ENCODE measurements at regions not wholly inside any gene's neighbourhood (a gene's known extent, or its start where the extent isn't known, plus 50 kb on each side); places are given as distances from the start of the nearest gene placed in this dataset.

- Histone ChIP-seq H3K4me1 (ENCODE audit: control insufficient read depth in 2 of 3, insufficient read depth in 2 of 3, low read depth in 1 of 3, low read length in 3 of 3) (peaks cover 0 to 3% (median 0%) of the 10 kb centered on the region in 3 donors), H3K9ac (ENCODE audit: low read length in 3 of 3) (no peak overlapping the region), H3K36me3 (ENCODE audit: control insufficient read depth in 2 of 3, insufficient read depth in 3 of 3, low read length in 3 of 3) (no peaks in the 10 kb centered on the region), H3K27ac (ENCODE audit: low read depth in 2 of 2, low read length in 2 of 2) (no peak overlapping the region), H3K4me3 (ENCODE audit: low read length in 3 of 3) (no peak overlapping the region), H3K9me3 (ENCODE audit: control insufficient read depth in 2 of 3, insufficient read depth in 1 of 3, low read length in 3 of 3) (no peaks in the 10 kb centered on the region), H3K27me3 (ENCODE audit: control insufficient read depth, insufficient read depth, low read length) (no peaks in the 10 kb centered on the region)
- intact Hi-C loops (cut with DNase I), result no loop called here
- DNase-seq (peak in 1 of 5 donors; percentile 39), FAIRE-seq (no peak)
- no peak for TF ChIP-seq CTCF (IDR thresholded peaks at IDR 0.05; ENCODE audit: borderline replicate concordance, extremely low read depth, insufficient read depth)
Measured at GRCh38 chr10:6305401-6306321, 102.9 kb downstream of the PFKFB3 start.

DNA sequence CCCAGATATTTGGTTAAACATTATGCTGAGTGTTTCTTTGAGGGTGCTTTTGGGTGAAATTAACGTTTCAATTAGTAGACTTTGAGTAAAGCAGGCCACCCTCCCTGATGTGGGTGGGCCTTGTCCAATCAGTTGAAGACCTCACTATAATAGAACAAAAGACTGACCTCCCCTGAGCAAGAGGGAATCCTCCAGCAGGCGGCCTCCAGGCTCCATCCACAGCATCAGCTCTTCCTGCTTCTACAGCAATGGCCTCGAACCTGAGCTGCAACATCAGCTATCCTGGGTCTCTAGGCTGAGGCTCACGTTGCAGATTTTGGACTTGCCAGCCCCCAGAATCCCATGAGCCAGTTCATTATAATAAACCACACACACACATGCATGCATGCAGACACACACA is 104.2 kb downstream of the PFKFB3 start:
- FAIRE-seq, result no peak
- no peak overlapping the region for H3K27ac ChIP-seq (ENCODE audit: low read depth in 2 of 2, low read length in 2 of 2)
- H3K4me1 ChIP-seq (ENCODE audit: control insufficient read depth in 2 of 3, insufficient read depth in 2 of 3, low read depth in 1 of 3, low read length in 3 of 3), result no peaks in the 10 kb centered on the region
- no peaks in the 10 kb centered on the region for H3K9me3 ChIP-seq (ENCODE audit: control insufficient read depth in 2 of 3, insufficient read depth in 1 of 3, low read length in 3 of 3)
- no peaks in the 10 kb centered on the region for H3K36me3 ChIP-seq (ENCODE audit: control insufficient read depth in 2 of 3, insufficient read depth in 3 of 3, low read length in 3 of 3)
- intact Hi-C loops (cut with DNase I), result no loop called here
- TF ChIP-seq CTCF (IDR thresholded peaks at IDR 0.05; ENCODE audit: borderline replicate concordance, extremely low read depth, insufficient read depth), result no peak
- no peak for DNase-seq
- no peak overlapping the region for H3K4me3 ChIP-seq (ENCODE audit: low read length in 3 of 3)
- H3K27me3 ChIP-seq (ENCODE audit: control insufficient read depth, insufficient read depth, low read length), result no peaks in the 10 kb centered on the region
- no peak overlapping the region for H3K9ac ChIP-seq (ENCODE audit: low read length in 3 of 3)

DNA sequence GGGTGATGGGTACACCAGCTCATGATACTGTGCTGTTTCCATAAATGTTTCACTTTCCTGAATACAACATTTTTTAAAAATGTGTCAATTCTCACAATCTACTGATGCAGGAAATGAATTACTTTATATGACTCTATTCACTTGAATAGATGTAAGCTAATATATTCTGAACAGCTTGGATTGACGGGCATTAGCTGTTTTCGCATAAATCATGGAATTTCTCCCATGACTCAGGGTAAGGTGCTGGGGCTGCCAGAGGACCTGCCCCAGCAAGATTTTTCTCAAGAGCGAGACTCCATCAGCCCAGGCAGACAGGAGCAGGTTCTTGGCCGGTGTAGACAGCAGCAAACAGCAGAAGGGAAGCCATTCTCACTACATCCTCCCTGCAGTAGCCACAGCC is 107.1 kb downstream of the PFKFB3 start:
- Histone ChIP-seq H3K27ac (ENCODE audit: low read depth in 2 of 2, low read length in 2 of 2) (no peak overlapping the region), H3K27me3 (ENCODE audit: control insufficient read depth, insufficient read depth, low read length) (no peaks in the 10 kb centered on the region), H3K9me3 (ENCODE audit: control insufficient read depth in 2 of 3, insufficient read depth in 1 of 3, low read length in 3 of 3) (no peaks in the 10 kb centered on the region), H3K36me3 (ENCODE audit: control insufficient read depth in 2 of 3, insufficient read depth in 3 of 3, low read length in 3 of 3) (no peaks in the 10 kb centered on the region), H3K9ac (ENCODE audit: low read length in 3 of 3) (no peak overlapping the region), H3K4me1 (ENCODE audit: control insufficient read depth in 2 of 3, insufficient read depth in 2 of 3, low read depth in 1 of 3, low read length in 3 of 3) (no peaks in the 10 kb centered on the region), H3K4me3 (ENCODE audit: low read length in 3 of 3) (no peak overlapping the region)
- no peak for DNase-seq
- intact Hi-C loops (cut with DNase I), result no loop called here
- TF ChIP-seq CTCF (IDR thresholded peaks at IDR 0.05; ENCODE audit: borderline replicate concordance, extremely low read depth, insufficient read depth), result no peak
- FAIRE-seq, result no peak

Data from kidney (tissue), 13 donors.